ENCODE measurements at regions not wholly inside any gene's neighbourhood (a gene's known extent, or its start where the extent isn't known, plus 50 kb on each side); places are given as distances from the start of the nearest gene placed in this dataset.

GRCh38 chr3:66165660-66166059 is 55.1 kb upstream of the SLC25A26 start:
- H3K4me1 Mint-ChIP-seq, result peaks cover 2% of the 10 kb centered on the region
- H3K36me3 Mint-ChIP-seq, result no peaks in the 10 kb centered on the region
- H3K27me3 Mint-ChIP-seq (ENCODE audit: low read depth), result peaks cover 11% of the 10 kb centered on the region
- TF ChIP-seq CTCF (IDR thresholded peaks at IDR 0.05; ENCODE audit: unreplicated experiment), result no peak
- H3K9me3 Mint-ChIP-seq, result peaks cover 4% of the 10 kb centered on the region
- no peak overlapping the region for H3K4me3 Mint-ChIP-seq
- DNase-seq (ENCODE audit: low spot score in 2 of 2, unreplicated experiment in 2 of 2), result no peak
- H3K27ac Mint-ChIP-seq, result no peak overlapping the region

DNA sequence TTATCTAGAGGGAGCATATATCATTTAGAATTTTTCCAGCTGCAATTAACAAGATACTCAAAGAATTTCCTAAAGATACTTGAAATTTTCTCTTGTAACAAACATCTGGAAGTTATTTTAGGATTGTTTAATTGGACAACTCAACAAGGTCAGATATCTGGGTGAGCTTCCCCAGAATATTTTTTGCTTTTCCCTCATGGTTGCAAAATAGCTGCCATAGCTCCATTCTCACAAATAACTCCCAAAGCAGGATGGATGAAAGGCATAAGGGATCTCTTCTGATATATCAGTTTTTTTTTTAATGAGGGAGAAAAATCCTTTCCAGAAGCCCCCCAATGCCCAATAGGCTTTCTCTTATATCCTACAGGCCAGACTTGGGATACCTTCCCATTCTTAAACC is 56.6 kb upstream of the SLC25A26 start:
- Mint-ChIP-seq H3K27ac (no peak overlapping the region), H3K9me3 (peaks cover 4% of the 10 kb centered on the region), H3K4me1 (peaks cover 2% of the 10 kb centered on the region), H3K27me3 (ENCODE audit: low read depth) (peaks cover 4% of the 10 kb centered on the region), H3K4me3 (no peak overlapping the region), H3K36me3 (no peaks in the 10 kb centered on the region)
- no peak for TF ChIP-seq CTCF (IDR thresholded peaks at IDR 0.05; ENCODE audit: unreplicated experiment)
- no peak for DNase-seq (ENCODE audit: low spot score in 2 of 2, unreplicated experiment in 2 of 2)

- no peaks in the 10 kb centered on the region for H3K36me3 Mint-ChIP-seq
- no peak for DNase-seq (ENCODE audit: low spot score in 2 of 2, unreplicated experiment in 2 of 2)
- no peak overlapping the region for H3K27ac Mint-ChIP-seq
- no peak overlapping the region for H3K4me3 Mint-ChIP-seq
- TF ChIP-seq CTCF (IDR thresholded peaks at IDR 0.05; ENCODE audit: unreplicated experiment), result no peak
- H3K4me1 Mint-ChIP-seq, result peaks cover 2% of the 10 kb centered on the region
- H3K9me3 Mint-ChIP-seq, result peaks cover 4% of the 10 kb centered on the region
- H3K27me3 Mint-ChIP-seq (ENCODE audit: low read depth), result peaks cover 4% of the 10 kb centered on the region
Observed at GRCh38 chr3:66163222-66163621, 57.6 kb upstream of the SLC25A26 start.

GRCh38 chr3:66162766-66163165 is 58.0 kb upstream of the SLC25A26 start:
- H3K27me3 Mint-ChIP-seq (ENCODE audit: low read depth), result peaks cover 4% of the 10 kb centered on the region
- TF ChIP-seq CTCF (IDR thresholded peaks at IDR 0.05; ENCODE audit: unreplicated experiment), result no peak
- DNase-seq (ENCODE audit: low spot score in 2 of 2, unreplicated experiment in 2 of 2), result no peak
- no peak overlapping the region for H3K27ac Mint-ChIP-seq
- H3K4me1 Mint-ChIP-seq, result peaks cover 2% of the 10 kb centered on the region
- peaks cover 4% of the 10 kb centered on the region for H3K9me3 Mint-ChIP-seq
- no peak overlapping the region for H3K4me3 Mint-ChIP-seq
- no peaks in the 10 kb centered on the region for H3K36me3 Mint-ChIP-seq

DNA sequence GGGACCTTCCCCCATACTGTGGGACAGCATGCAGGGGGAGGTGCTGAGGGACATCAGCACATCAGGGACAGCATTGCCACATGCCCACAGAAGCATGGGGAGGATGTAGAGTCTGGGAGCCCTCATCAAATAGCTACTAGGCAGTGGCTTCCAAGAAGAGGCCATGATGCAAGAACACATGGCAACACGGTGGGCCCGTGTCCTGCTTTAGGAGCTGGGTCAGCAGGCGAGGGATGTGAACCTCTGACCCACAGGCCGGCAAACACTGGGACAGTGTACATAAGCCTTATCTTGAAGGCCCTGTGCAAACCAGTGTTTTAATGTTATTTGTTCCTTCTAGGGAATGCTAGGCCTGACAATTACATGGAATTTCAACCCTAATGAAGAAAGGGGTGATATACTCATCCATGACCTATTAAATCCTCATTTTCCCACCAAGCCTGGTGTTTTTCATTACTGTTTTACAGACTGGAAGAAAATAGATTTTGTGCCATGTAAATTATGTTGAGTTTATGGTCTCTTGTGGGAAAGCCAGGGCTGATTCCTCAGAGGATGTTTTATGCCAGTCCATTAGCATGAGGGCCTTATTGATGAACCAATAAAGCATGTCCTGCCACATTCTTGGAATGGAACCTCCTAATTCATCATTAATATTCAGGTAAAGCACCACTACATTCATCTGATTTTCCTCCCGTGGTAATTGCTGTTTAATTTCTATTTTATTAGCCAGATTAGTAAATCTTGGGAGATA is 61.7 kb upstream of the SLC25A26 start:
- Mint-ChIP-seq H3K36me3 (no peaks in the 10 kb centered on the region), H3K4me3 (no peak overlapping the region), H3K9me3 (no peaks in the 10 kb centered on the region), H3K27me3 (ENCODE audit: low read depth) (peaks cover 2% of the 10 kb centered on the region), H3K4me1 (peaks cover under 1% of the 10 kb centered on the region), H3K27ac (no peak overlapping the region)
- DNase-seq (ENCODE audit: low spot score in 2 of 2, unreplicated experiment in 2 of 2), result no peak
- no peak for TF ChIP-seq CTCF (IDR thresholded peaks at IDR 0.05; ENCODE audit: unreplicated experiment)

Data from mesothelial cell of epicardium (in vitro differentiated cells).